Brain pericyte (primary cell): ENCODE measurements at regions not wholly inside any gene's neighbourhood (a gene's known extent, or its start where the extent isn't known, plus 50 kb on each side); places are given as distances from the start of the nearest gene placed in this dataset.
"Not testable (repeated sequence)": the region's sequence is repeated elsewhere in the genome, so short reads cannot be mapped to it uniquely, and the experiment has no call there.

Experiments
- DNase-seq: peaks from one replicate; pipeline ENCODE4 v3.0.0-alpha.2; 2012; ENCODE audit warnings: low read depth, low spot score

DNA sequence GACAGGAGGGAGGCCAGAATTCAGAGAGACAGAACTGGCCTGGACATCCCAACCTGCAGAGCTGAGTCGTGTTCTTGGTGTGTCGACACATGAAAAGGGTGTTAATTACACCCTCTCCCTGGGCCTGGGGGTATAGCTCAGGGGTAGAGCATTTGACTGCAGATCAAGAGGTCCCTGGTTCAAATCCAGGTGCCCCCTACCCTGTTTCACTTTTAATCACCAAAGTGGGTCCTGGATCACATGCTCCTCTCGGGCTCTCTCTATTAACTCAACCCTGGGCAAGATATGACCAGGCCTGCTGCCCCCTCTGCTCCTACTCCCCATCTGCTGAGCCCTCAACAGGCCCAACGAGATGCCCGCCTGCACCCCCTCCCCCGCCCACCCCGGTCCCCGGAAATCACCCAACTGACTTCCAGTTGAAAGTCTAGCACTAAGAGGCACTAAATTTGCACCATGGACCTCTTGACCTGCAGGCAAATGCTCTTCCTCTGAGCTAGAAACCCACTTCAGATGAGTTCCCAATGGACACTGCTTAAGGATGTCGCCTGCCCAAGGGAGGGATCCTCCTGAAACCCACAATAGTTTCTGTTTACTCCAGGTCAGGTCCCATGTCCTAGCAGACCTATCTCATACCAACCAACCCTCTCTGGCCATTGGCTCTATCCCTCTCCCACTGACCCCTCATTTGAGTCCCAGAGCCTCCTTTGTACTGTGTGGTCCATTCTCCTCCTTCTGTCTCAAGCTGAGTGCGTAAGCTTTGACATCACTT lies 137.6 kb downstream of the ZNF467 start:
- no peak for DNase-seq

DNA sequence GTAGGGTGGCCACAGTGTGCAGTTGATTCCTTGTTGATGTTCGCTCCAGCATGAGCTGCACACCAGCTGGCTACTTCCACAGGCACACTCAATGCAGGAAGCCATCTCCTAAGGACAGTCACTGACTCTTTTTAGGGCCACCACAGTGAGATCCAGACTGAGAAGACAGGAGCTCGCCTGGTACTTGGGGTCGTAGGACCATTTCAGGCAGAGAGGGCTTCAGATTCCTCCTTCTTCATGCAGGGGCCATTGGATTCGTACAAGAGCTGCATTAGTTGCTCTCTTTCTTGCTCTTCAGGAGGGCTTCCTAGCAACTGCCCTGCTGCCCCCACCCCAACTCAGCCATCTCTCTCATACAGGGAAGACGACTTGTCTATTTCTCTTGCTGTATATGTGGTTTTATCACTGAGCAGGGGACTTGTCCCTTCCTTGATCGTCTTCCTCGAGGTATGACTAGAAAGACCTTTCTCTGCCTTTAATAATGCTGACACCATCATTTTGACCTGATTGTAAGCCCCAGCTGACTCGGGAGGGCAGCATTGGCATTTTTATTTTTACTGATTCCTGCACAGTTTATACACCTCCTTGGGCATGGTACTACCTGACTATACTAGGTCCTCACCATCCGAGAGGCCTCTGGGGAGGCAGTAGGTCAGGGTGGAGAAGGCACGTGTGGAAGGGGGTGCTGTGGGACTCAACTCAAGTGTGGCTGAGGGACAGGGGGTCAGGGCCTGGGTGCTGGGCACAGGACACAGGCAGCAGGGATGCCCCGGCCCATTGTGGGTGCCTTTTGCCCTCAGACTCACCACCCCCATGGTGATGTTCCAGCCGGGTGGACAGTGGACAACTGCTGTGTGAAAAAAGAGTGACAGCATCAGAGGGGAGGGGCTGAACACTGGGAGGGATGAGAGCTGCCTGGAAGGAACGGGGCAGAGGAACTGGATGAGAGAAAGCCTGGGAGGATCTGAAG lies 136.7 kb upstream of the ZNF746 start:
- no peak for DNase-seq

DNA sequence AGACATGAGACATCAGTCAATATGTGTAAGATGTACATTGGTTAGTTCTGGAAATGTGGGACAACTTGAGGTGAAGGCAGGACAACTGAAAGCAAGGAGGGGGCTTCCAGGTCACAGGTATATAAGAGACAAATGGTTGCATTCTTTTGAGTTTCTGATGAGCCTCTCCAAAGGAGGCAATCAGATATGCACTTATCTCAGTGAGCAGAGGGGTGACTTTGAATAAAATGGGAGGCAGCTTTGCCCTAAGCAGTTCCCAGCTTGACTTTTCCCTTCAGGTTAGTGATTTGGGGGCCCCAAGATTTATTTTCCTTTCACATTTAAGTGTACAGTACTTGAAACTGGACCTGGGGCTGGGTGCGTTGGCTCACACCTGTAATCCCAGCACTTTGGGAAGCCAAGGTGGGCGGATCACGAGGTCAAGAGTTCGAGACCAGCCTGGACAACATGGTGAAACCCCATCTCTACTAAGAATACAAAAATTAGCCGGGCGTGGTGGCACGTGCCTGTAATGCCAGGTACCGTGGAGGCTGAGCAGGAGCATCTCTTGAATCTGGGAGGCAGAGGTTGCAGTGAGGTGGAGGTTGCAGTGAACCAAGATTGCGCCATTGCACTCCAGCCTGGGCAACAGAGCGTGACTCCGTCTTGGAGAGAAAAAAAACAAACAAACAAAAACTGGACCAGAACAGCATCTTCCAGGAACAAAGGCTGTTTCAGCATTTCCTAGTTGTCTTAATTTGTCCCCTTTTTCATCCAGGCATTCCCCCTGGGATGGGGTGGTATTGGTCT lies 130.9 kb upstream of the ZNF746 start:
- not testable (repeated sequence) for DNase-seq

DNA sequence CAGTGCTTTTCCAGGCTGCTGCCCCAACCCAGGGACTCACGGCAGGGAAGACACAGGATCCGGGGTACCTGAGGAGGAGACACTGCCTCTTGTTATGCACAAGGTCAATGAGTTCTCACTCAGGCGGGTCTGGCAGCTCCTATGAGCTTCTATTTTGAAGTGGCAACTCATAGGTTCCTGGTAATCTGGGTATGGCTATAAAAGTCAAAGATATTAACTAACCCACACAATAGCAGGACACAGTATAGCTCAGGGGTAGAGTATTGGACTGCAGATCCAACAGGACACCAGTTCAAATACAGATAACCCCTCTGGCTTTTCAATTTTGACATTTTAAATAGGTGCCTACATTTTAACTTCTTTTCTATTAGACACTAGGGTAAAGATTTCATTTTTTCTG lies 130.3 kb upstream of the ZNF746 start:
- DNase-seq = no peak

DNA sequence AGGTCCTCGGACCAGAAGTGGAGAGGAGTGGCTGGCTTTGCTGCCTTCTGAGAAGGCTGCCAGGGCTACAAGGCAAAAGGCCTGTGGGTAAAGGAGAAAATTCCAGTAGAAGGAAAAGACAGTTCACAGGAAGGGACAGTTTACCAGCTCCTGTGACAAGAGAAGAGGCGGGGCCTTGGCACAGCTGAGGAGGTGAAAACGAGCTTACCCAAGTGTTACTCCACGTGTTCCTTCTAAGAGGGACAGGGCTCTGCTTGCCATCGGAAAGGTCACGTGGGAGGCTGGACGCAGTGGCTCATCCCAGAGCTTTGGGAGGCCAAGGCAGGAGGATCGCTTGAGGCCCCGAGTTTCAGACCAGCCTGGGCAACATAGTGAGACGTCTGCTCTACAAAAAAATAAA lies 129.4 kb upstream of the ZNF746 start:
- no peak for DNase-seq

DNA sequence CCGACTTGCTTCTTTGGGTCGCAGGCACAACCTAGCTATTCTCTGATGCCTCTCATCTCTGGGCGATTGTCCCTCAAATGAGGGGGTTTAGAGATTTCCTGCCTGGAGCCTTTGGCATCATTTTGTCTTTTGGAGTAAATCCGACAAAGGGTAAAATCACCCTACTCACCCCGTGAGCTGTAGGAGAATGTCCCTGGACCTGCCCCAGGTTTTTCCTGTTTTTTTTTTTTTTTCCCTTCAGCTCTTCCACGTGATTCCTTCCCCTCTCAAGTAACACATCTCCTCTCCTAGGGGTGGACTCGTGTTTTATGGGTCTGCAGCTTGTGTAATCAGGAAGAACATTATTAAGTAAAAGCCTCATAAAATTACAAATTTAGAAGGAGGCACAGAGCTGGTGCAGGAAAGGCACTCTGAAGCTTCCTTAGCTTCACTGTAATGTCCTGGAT lies 128.4 kb upstream of the ZNF746 start:
- no peak for DNase-seq

DNA sequence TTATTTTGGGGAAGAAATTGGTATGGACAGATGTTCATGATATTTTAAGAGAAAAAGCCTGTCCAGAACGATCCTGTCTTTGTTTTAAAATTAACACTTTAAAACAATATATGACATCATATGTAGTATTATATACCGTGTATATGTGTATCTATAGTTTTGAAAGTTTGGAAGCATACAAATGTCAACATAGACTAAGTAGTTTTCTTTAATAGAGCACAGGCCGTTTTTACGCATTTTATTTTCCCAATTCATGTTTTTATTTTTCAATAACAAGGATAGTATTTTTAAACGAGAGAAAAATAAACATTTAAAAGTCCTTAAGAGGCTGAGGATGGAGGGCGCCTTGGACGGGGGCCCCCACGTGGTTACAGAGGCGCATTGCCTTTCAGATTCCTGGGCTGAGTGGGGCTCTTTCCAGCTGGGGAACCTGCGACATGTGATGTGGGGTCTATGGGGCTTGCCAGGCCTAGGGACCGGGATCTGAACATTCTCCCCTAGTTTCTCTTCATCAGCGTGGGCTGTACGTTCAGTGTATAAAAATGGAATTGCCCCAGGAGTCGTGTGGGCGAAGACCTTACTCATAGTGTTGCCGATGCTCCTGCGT lies 127.8 kb upstream of the ZNF746 start:
- DNase-seq = no peak

DNA sequence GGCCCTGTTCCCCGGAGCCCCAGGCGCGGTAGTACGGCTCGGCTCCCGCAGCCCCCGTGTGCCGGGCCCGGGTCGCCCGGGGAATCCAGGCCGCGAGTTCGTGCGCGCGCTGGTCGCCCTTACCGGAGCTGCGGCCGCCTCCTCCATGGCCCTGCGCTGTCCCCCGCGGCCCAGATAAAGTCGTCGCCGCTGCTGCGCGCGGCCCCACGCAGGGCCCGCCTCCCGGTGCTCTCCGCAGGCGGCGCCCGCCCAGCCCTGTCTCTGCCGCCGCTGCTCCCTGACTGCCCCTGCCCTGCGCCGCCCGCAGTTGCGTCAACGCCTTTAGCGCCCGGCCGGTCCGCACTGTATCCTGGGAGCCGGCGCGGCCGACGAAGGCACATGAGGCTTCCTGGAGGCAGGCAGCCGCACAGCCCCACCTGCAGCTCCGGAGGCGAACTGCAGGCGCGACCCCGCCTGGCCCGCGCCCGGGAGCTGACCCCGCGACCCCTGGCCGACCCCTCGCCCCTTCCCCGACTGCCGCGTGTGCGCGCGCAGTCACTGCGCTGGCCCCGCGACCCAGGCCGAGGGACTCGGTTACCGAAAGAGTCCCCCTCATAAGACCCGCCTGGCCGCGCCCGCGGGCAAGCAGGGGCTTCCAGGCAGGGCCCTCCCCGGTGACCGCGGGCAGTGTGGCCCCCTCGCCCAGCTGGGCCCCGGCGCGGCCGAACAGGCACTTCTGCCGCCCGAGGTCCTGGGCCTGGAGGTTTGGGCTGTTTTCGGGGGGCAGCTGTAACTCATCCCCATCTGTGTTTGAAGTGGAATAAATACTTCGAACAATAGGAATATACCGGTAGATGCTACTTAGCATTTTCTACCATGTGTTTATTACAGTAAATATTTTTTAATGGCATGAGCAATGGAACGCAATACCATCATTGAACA lies 127.1 kb upstream of the ZNF746 start:
- DNase-seq = peak; percentile 63

DNA sequence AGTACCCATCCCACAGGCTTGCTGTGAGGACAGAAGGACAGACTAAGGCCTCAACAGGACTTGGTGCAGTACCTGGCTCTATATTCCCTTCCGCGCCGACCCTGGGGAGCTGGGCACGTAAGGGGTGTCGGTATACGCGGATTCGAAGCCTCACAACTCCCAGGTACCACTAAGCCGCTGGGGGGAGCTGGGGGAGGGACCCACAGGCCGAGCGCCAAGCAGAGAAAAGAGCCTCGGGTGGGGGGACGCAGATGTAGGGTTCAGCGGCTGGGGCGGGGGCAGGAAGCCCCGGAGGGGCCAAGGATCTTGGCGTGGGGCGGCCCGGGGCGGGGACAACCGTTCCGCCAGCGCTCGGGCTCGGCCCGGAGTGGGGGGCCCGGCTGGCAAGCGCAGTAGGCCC lies 126.4 kb upstream of the ZNF746 start:
- no peak for DNase-seq

DNA sequence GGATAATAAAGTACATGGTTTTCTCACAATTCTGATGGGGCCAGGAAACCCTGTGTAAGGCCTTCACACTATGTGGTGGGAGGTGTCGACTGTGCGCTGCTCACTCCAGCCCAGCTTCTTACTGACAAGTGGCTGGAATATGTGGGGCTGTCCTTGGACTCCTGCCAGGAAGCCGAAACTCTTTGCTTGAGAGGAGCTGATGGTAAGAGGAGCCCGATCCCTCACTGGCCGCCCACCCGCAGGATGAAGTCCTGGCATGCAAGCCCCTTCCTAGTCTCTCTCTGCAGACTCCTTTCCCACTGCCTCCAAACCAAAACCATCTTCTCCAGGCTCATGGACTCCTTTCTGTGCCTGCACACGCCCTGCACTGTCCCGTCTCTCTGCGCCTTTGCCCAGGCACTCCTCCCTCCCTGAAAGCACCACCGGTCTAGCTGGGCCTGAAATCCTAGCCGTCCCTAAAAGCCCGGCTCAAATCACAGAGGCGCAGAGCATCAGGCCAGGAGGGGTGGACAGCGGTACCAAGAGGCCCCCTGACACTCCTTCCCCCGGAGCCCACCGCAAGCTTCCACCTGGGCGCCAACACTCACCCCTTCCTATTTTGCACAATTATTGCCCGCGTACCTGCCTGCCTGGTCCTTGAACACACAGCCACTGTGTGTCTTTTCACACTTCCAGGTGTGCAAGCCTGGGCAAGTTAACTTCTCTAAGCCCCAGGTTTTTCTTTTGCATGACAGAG lies 125.8 kb upstream of the ZNF746 start:
- DNase-seq = not testable (repeated sequence)

DNA sequence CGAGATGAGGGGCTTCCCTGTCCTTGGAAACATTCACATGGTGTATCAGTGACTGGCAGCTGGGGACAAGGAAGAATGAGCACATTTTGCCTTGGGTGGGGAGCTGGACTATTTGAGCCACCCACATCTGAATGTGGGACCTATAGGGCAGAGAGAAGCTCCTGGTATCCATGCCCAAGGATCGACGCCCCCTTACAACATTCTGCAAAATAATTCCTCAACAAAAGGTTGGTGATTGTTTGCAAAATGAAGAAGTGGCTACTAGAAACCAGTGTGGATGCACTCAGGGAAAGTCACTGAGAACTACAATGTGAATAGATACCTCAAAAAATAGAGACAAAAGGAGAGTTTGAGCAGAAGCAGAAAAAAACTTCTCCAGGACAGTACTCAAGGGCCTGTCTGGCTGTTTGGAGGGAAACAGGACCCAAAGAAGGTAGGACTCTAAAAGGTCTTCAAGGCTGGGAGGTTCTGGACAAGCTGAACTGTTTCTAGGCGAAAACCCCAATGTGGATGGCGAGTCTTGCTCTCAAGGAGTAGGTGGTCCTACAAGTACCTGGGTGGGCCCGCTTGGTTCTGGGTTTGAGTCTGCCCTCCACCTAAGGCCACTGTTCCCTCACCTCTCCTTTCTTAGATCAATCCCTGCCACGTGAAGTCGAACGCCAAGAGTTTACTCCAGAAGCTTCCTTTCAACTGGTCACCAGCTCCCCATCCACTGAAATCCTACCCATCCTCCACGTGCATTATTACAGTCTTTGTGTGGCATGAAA lies 125.0 kb upstream of the ZNF746 start:
- no peak for DNase-seq

DNA sequence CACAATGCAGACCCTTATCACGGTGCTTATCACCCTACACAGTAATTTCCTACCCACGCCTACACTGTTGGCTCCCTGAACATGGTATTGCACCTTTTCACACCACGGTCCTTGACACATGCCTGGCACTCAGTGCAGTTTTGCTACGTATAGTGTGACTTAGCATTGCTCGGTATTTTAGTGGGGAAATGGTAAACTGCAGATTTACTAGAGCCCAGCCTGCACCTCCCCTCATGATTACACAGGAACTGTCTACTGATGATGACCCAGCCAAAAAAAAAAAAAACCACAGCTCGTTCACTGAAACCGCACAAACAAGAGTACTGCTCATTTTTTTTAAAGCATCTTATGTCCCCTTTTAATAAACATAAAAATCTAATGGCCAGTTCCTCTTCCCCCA lies 124.2 kb upstream of the ZNF746 start:
- no peak for DNase-seq

DNA sequence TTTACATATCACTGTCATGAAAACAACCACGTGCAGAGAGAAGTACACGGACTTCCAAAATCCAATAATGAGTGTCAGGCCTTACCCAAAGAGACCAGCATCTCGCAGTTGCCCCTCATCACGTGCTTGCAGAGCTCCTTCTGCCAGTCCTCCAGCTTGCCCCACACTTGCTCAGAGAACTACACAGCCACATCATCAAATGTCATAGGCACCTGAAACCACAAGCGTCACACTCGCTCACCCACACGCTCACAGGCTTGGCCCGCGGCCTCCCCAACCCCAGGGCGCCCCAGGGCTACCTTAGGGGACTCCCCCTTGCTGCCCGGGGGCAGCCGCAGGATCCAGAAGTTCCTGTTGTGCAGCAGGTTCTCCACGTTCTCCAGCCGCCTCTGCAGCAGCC lies 123.4 kb upstream of the ZNF746 start:
- no peak for DNase-seq

DNA sequence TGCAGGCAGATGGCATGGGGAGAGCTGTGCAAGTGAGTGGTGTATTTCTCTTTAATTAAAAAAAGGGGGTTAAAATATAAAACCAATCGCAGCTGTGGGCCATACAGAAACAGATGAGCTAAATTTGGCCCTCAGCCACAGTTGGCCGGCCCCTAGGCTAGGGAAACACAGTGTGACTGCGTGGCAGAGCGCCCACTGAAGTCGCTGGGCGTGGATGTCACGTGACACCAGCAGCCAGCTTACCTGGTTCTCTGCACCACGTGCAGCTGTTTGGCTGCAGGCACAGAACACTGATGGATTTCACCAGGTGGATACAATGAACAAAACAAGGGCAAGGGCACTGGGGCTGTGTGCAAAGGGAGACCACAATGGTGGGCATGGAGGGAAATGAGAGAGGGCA lies 119.3 kb upstream of the ZNF746 start:
- no peak for DNase-seq

DNA sequence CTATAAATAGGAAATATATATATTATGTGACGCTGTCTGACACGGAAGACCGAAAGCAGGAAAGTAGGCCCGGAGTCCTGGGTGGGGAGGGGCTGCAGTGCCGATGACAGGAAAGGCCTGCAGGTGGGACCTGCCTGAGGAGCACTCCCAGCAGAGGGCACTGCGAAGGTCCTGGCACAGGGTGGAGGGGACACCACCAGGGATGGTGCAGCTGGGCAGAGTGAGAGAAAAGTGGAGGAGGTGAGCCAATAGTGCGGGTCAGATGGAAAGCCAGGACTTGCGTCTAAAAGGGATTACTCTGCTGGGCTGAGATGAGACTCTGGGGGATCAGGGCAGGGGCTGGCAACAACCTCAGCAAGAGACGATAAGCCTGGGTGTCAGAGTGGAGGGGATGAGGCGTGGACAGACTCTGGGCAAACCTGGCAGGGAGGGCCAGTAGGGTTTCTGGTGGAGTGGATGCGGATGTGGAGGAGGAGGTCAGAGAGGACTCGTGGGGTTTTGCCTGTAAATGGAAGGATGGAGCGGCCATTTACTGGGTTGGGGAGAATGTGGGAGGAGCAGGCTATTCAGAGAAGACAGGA lies 118.2 kb upstream of the ZNF746 start:
- DNase-seq = no peak

DNA sequence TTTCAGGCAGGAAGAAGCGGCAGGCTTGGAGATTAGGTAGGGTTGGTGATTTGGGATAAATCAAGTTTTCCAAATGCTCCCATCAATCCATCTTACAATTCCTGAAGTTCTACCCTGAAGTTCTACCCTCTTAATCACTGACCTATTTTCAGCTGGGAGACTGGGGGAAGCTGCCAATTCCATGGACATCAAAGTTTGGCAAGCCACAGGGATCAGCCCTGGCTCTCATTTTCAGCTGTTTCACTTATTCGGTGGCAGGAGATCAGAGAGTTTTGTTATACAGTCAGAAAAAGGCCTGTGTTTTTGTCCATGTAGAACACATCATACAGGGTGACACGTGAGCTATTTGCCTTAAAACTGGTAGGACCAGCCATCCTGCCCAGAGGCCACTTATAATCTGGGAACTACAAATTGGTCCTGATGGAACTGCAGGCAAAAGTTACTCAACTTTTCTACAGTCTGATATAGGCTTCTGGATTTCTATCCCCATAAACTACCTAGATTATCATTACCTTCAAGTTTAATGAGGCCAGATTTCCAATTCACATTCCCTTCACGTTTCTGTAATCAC lies 112.9 kb upstream of the ZNF746 start:
- DNase-seq = no peak

DNA sequence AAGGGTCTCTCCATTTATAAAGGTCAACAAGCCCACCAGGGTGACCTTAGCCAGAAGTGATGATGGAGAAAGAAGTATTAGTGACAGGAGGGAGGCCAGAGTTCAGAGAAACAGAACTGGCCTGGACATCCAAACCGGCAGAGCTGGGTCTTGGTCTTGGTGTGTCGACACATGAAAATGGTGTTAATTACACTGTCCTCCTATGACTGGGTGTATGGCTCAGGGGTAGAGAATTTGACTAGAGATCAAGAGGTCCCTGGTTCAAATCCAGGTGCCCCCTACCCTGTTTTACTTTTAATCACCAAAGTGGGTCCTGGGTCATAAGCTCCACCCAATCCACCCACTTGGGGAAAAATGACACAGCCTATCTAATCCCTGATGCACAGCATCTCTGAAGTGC lies 110.6 kb upstream of the ZNF746 start:
- DNase-seq = no peak

DNA sequence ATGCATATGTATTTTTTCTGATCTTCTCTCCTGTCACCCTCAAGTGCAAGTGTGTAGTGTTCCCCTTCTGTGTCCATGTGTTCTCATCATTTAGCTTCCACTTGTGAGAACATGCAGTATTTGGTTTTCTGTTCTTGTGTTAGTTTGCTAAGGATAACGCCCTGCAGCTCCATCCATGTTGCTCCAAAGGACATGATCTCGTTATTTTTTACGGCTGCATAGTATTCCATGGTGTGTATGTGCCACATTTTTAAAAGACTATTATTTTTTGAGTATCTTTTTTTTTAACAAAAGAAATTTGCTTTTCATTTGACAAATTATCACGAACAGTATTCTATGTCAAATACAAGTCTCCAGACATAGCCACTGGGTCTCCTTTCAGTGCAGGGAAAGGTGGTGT lies 110.1 kb upstream of the ZNF746 start:
- no peak for DNase-seq
